HL-60 (cell line): ENCODE measurements at regions not wholly inside any gene's neighbourhood (a gene's known extent, or its start where the extent isn't known, plus 50 kb on each side); places are given as distances from the start of the nearest gene placed in this dataset.

ENCODE experiments used
- DNase-seq, 2 experiments: peaks; one replicate each; pipeline ENCODE4 v3.0.0-alpha.2; 2010 to 2020; ENCODE audit warnings: low read depth in 1 of 2, low spot score in 1 of 2
- H3K27ac ChIP-seq: fragments of 250-450 bp; sonication (Bioruptor Pico); replicated peaks from 2 replicates; pipeline ENCODE4 v1.5.1; 2020; ENCODE audit warnings: mild to moderate bottlenecking, moderate library complexity
- H3K27me3 ChIP-seq: fragments of 250-450 bp; sonication (Bioruptor Pico); 2 replicates; pipeline ENCODE4 v1.5.1; 2021; ENCODE audit warnings: mild to moderate bottlenecking, moderate library complexity; ENCODE audit not compliant: insufficient read depth, poor library complexity, severe bottlenecking
- H3K4me3 ChIP-seq: replicated peaks from 2 replicates; pipeline ENCODE4 v1.5.1; 2011; ENCODE audit warnings: mild to moderate bottlenecking, control low read depth, low read length; ENCODE audit not compliant: insufficient read depth
- CTCF ChIP-seq: IDR thresholded peaks from one replicate; pipeline ENCODE4 v1.5.1; 2011; ENCODE audit warnings: low read length, control low read depth, inconsistent platforms; ENCODE audit not compliant: insufficient read depth
- GABPA ChIP-seq: IDR thresholded peaks from 2 replicates; pipeline ENCODE4 v1.6.1; 2012; ENCODE audit warnings: low read depth
- POLR2AphosphoS5 ChIP-seq: IDR thresholded peaks from 2 replicates; pipeline ENCODE4 v1.6.1; 2012; ENCODE audit warnings: low read depth
- REST ChIP-seq: IDR thresholded peaks from 2 replicates; pipeline ENCODE4 v1.6.1; 2012; ENCODE audit warnings: low read depth; ENCODE audit not compliant: insufficient replicate concordance
- SPI1 ChIP-seq: IDR thresholded peaks from 2 replicates; pipeline ENCODE4 v1.6.1; 2012; ENCODE audit warnings: low read depth, mild to moderate bottlenecking, borderline replicate concordance

- Histone ChIP-seq H3K27me3 (no peaks in the 10 kb centered on the region), H3K27ac (no peak overlapping the region), H3K4me3 (no peak overlapping the region)
- DNase-seq, result no peak
- TF ChIP-seq CTCF, result no peak
- no peak for TF ChIP-seq POLR2AphosphoS5
- TF ChIP-seq REST, result no peak
- no peak for TF ChIP-seq SPI1
- TF ChIP-seq GABPA, result no peak
Observed at GRCh38 chr12:115385141-115385540, 701.2 kb upstream of the TBX3 start.

- DNase-seq, result no peak
- no peak for TF ChIP-seq GABPA
- no peak for TF ChIP-seq SPI1
- no peak for TF ChIP-seq CTCF
- TF ChIP-seq POLR2AphosphoS5, result no peak
- no peak for TF ChIP-seq REST
- Histone ChIP-seq H3K27me3 (no peaks in the 10 kb centered on the region), H3K27ac (no peak overlapping the region), H3K4me3 (no peak overlapping the region)
Observed at GRCh38 chr12:115384391-115384790, 700.4 kb upstream of the TBX3 start.

GRCh38 chr12:115383668-115384067, 699.7 kb upstream of the TBX3 start:
- H3K27me3 ChIP-seq, result no peaks in the 10 kb centered on the region
- H3K27ac ChIP-seq, result no peak overlapping the region
- DNase-seq, result no peak
- no peak overlapping the region for H3K4me3 ChIP-seq
- TF ChIP-seq GABPA (no peak), CTCF (no peak)

- TF ChIP-seq REST (no peak), CTCF (no peak), GABPA (no peak), POLR2AphosphoS5 (no peak), SPI1 (no peak)
- no peak for DNase-seq
- Histone ChIP-seq H3K4me3 (no peak overlapping the region), H3K27ac (no peak overlapping the region), H3K27me3 (no peaks in the 10 kb centered on the region)
Observed at GRCh38 chr12:115382681-115383080, 698.7 kb upstream of the TBX3 start.
